Fibroblast of the aortic adventitia (primary cell): ENCODE measurements at regions not wholly inside any gene's neighbourhood (a gene's known extent, or its start where the extent isn't known, plus 50 kb on each side); places are given as distances from the start of the nearest gene placed in this dataset.

Experiments
- DNase-seq: peaks from one replicate; pipeline ENCODE4 v3.0.0-alpha.2; 2010; ENCODE audit warnings: low read depth
- H3K4me3 ChIP-seq: 2 replicates; pipeline ENCODE4 v1.5.1; 2011; ENCODE audit warnings: low read depth, mild to moderate bottlenecking, control low read depth, low read length, moderate library complexity
- CTCF ChIP-seq: IDR thresholded peaks from 2 replicates; pipeline ENCODE4 v1.5.1; 2011; ENCODE audit warnings: mild to moderate bottlenecking, low read length, control low read depth, inconsistent platforms; ENCODE audit not compliant: insufficient read depth

- H3K4me3 ChIP-seq = no peak overlapping the region
- no peak for TF ChIP-seq CTCF
- DNase-seq = no peak
Measured at GRCh38 chr13:40407567-40407966, 258.9 kb downstream of the FOXO1 start.

GRCh38 chr13:40408602-40409001 lies 257.8 kb downstream of the FOXO1 start:
- TF ChIP-seq CTCF = no peak
- no peak for DNase-seq
- H3K4me3 ChIP-seq = no peak overlapping the region

GRCh38 chr13:40409278-40409677 lies 257.2 kb downstream of the FOXO1 start:
- no peak for DNase-seq
- H3K4me3 ChIP-seq = no peak overlapping the region
- no peak for TF ChIP-seq CTCF

GRCh38 chr13:40410315-40410714 lies 256.1 kb downstream of the FOXO1 start:
- TF ChIP-seq CTCF = no peak
- no peak overlapping the region for H3K4me3 ChIP-seq
- DNase-seq = no peak

GRCh38 chr13:40420160-40420740 lies 246.2 kb downstream of the FOXO1 start:
- no peak for TF ChIP-seq CTCF
- no peak overlapping the region for H3K4me3 ChIP-seq
- no peak for DNase-seq

GRCh38 chr13:40422588-40423235 lies 243.7 kb downstream of the FOXO1 start:
- no peak overlapping the region for H3K4me3 ChIP-seq
- no peak for TF ChIP-seq CTCF
- DNase-seq = no peak

- TF ChIP-seq CTCF = no peak
- no peak overlapping the region for H3K4me3 ChIP-seq
- DNase-seq = no peak
Measured at GRCh38 chr13:40428354-40428753, 238.1 kb downstream of the FOXO1 start.
